Uterus (tissue), 3 donors: ENCODE measurements at regions not wholly inside any gene's neighbourhood (a gene's known extent, or its start where the extent isn't known, plus 50 kb on each side); places are given as distances from the start of the nearest gene placed in this dataset.

Source experiments
- DNase-seq, 2 donors: peaks; one replicate each; pipeline ENCODE4 v3.0.0-alpha.2; 2019 to 2020
- H3K27ac ChIP-seq, 2 donors: fragments of 200-600 bp; sonication (generic); 1 replicate in 1 of 2; 2 replicates in 1 of 2; pipeline ENCODE4 v1.5.1; 2016 to 2018
- H3K27me3 ChIP-seq, 2 donors: fragments of 200-600 bp; sonication (generic); one replicate each; pipeline ENCODE4 v1.5.1; 2018 to 2019; ENCODE audit warnings: control low read depth in 1 of 2
- H3K36me3 ChIP-seq, 2 donors: fragments of 200-600 bp; sonication (generic); one replicate each; pipeline ENCODE4 v1.5.1; 2019; ENCODE audit warnings: control low read depth in 1 of 2
- H3K4me1 ChIP-seq, 2 donors: fragments of 200-600 bp; sonication (generic); one replicate each; pipeline ENCODE4 v1.5.1; 2018 to 2019; ENCODE audit warnings: control low read depth in 1 of 2
- H3K4me3 ChIP-seq, 2 donors: fragments of 200-600 bp; sonication (generic); 1 replicate in 1 of 2; 2 replicates in 1 of 2; pipeline ENCODE4 v1.5.1; 2018 to 2019; ENCODE audit warnings: mild to moderate bottlenecking in 1 of 2
- H3K9me3 ChIP-seq, 2 donors: fragments of 200-600 bp; sonication (generic); one replicate each; pipeline ENCODE4 v1.5.1; 2019; ENCODE audit warnings: control low read depth in 1 of 2
- CTCF ChIP-seq, 4 experiments: fragments of 200-600 bp in 2 of 4; fragments of 450-650 bp in 2 of 4; sonication (generic) in 2 of 4; IDR thresholded peaks; one replicate each; pipeline ENCODE4 v1.5.1; 2016 to 2019; ENCODE audit warnings: antibody characterized with exemption in 4 of 4, mild to moderate bottlenecking in 2 of 4, moderate library complexity in 1 of 4
- POLR2A ChIP-seq, 2 donors: fragments of 450-650 bp; IDR thresholded peaks; one replicate each; pipeline ENCODE4 v1.6.1; 2016; ENCODE audit warnings: antibody characterized with exemption in 2 of 2, mild to moderate bottlenecking in 1 of 2, moderate library complexity in 1 of 2
- intact Hi-C: fragments of 100-400 bp; cut with DNase I; formaldehyde crosslinking; loops from one replicate; pipeline ENCODE4 v1.15.1; 2023; ENCODE audit warnings: low total_unique reads
- donor health status: DM: yes; HTN: yes; CAD: no.

- Histone ChIP-seq H3K27ac (no peak overlapping the region), H3K4me1 (no peaks in the 10 kb centered on the region), H3K9me3 (no peaks in the 10 kb centered on the region), H3K36me3 (no peaks in the 10 kb centered on the region), H3K27me3 (no peaks in the 10 kb centered on the region), H3K4me3 (no peak overlapping the region)
- intact Hi-C loops: no loop called here
- TF ChIP-seq POLR2A (IDR thresholded peaks at IDR 0.05): no peak
- no peak for TF ChIP-seq CTCF (IDR thresholded peaks at IDR 0.05)
- DNase-seq: no peak
These were observed 208.4 kb downstream of the RFC3 start for GRCh38 chr13:34026308-34026707.

- TF ChIP-seq CTCF (IDR thresholded peaks at IDR 0.05) (no peak), POLR2A (IDR thresholded peaks at IDR 0.05) (no peak)
- no peaks in the 10 kb centered on the region for H3K27me3 ChIP-seq
- H3K36me3 ChIP-seq: no peaks in the 10 kb centered on the region
- intact Hi-C loops: no loop called here
- no peak overlapping the region for H3K27ac ChIP-seq
- H3K9me3 ChIP-seq: no peaks in the 10 kb centered on the region
- H3K4me1 ChIP-seq: no peaks in the 10 kb centered on the region
- no peak overlapping the region for H3K4me3 ChIP-seq
- DNase-seq: no peak
These were observed 210.8 kb downstream of the RFC3 start for GRCh38 chr13:34028496-34029442.

- H3K4me3 ChIP-seq: no peak overlapping the region
- intact Hi-C loops: no loop called here
- H3K9me3 ChIP-seq: no peaks in the 10 kb centered on the region
These were observed 212.8 kb downstream of the RFC3 start for GRCh38 chr13:34030782-34031181.

GRCh38 chr13:34031610-34032009 lies 213.7 kb downstream of the RFC3 start:
- no peak for DNase-seq
- no peaks in the 10 kb centered on the region for H3K27me3 ChIP-seq
- intact Hi-C loops: no loop called here
- H3K27ac ChIP-seq: no peak overlapping the region
- no peaks in the 10 kb centered on the region for H3K36me3 ChIP-seq
- H3K4me3 ChIP-seq: no peak overlapping the region
- no peaks in the 10 kb centered on the region for H3K9me3 ChIP-seq
- no peaks in the 10 kb centered on the region for H3K4me1 ChIP-seq
- TF ChIP-seq CTCF (IDR thresholded peaks at IDR 0.05) (no peak), POLR2A (IDR thresholded peaks at IDR 0.05) (no peak)

More at GRCh38 chr13:34030782-34031181, 212.8 kb downstream of the RFC3 start:
- Histone ChIP-seq H3K27me3 (no peaks in the 10 kb centered on the region), H3K36me3 (no peaks in the 10 kb centered on the region), H3K27ac (no peak overlapping the region), H3K4me1 (no peaks in the 10 kb centered on the region)
- no peak for TF ChIP-seq POLR2A (IDR thresholded peaks at IDR 0.05)
- TF ChIP-seq CTCF (IDR thresholded peaks at IDR 0.05): no peak
- no peak for DNase-seq

- no peak overlapping the region for H3K27ac ChIP-seq
- H3K36me3 ChIP-seq: no peaks in the 10 kb centered on the region
- no peak overlapping the region for H3K4me3 ChIP-seq
- intact Hi-C loops: no loop called here
- no peaks in the 10 kb centered on the region for H3K27me3 ChIP-seq
- TF ChIP-seq CTCF (IDR thresholded peaks at IDR 0.05) (no peak), POLR2A (IDR thresholded peaks at IDR 0.05) (no peak)
- no peak for DNase-seq
- no peaks in the 10 kb centered on the region for H3K9me3 ChIP-seq
- H3K4me1 ChIP-seq: no peaks in the 10 kb centered on the region
These were observed 216.5 kb downstream of the RFC3 start for GRCh38 chr13:34034411-34034810.
